Nephron progenitor cell (in vitro differentiated cells): ENCODE measurements at regions not wholly inside any gene's neighbourhood (a gene's known extent, or its start where the extent isn't known, plus 50 kb on each side); places are given as distances from the start of the nearest gene placed in this dataset.
"Not testable (repeated sequence)": the region's sequence is repeated elsewhere in the genome, so short reads cannot be mapped to it uniquely, and the experiment has no call there.

Experiments
- DNase-seq: peaks from one replicate; pipeline ENCODE4 v3.0.0; 2021
- H3K27ac Mint-ChIP-seq: 2 replicates; pipeline ENCODE4 v1.8.0; 2021; ENCODE audit warnings: mild to moderate bottlenecking, moderate library complexity, mixed read lengths
- H3K27me3 Mint-ChIP-seq: 2 replicates; pipeline ENCODE4 v1.8.0; 2021; ENCODE audit warnings: mild to moderate bottlenecking, low read depth, mixed read lengths; ENCODE audit not compliant: poor library complexity
- H3K36me3 Mint-ChIP-seq: 2 replicates; pipeline ENCODE4 v1.8.0; 2021; ENCODE audit warnings: low read depth, mixed read lengths
- H3K4me1 Mint-ChIP-seq: 2 replicates; pipeline ENCODE4 v1.8.0; 2021; ENCODE audit warnings: mixed read lengths
- H3K4me3 Mint-ChIP-seq: 2 replicates; pipeline ENCODE4 v1.8.0; 2021; ENCODE audit warnings: mild to moderate bottlenecking, moderate library complexity, mixed read lengths
- H3K9me3 Mint-ChIP-seq: 2 replicates; pipeline ENCODE4 v1.8.0; 2021; ENCODE audit warnings: mild to moderate bottlenecking, moderate library complexity, mixed read lengths
- CTCF ChIP-seq: fragments of 200-600 bp; sonication (generic); IDR thresholded peaks from 2 replicates; pipeline ENCODE4 v1.5.0; 2021; ENCODE audit warnings: antibody characterized with exemption

DNA sequence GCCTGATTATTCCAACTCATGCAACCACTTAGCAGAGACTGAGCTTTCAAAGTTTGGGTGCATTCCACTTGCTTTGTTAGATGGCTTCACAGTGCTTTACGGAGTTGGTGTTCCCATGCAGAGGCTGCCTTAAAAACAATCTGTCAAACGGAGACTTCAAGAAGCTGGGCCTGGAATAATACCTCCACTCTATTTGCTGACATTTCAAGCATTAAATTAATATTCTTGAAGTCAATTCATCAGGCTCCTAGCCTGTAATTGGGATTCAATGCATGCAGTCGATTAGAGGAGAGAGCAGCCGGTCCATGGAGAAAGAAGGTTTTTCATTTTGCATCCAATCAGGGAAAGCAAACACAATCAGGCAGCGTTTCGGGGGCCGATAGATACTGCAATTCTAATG lies 314.7 kb upstream of the PRKX start:
- no peaks in the 10 kb centered on the region for H3K4me1 Mint-ChIP-seq
- DNase-seq = no peak
- H3K36me3 Mint-ChIP-seq = no peaks in the 10 kb centered on the region
- H3K27ac Mint-ChIP-seq = no peak overlapping the region
- no peaks in the 10 kb centered on the region for H3K9me3 Mint-ChIP-seq
- H3K27me3 Mint-ChIP-seq = no peaks in the 10 kb centered on the region
- no peak overlapping the region for H3K4me3 Mint-ChIP-seq
- TF ChIP-seq CTCF = no peak

GRCh38 chrX:4005281-4005680 lies 291.8 kb upstream of the PRKX start:
- peaks cover 4% of the 10 kb centered on the region for H3K9me3 Mint-ChIP-seq
- TF ChIP-seq CTCF = no peak
- H3K27ac Mint-ChIP-seq = no peak overlapping the region
- no peak overlapping the region for H3K4me3 Mint-ChIP-seq
- no peak for DNase-seq
- H3K4me1 Mint-ChIP-seq = no peaks in the 10 kb centered on the region
- no peaks in the 10 kb centered on the region for H3K27me3 Mint-ChIP-seq
- no peaks in the 10 kb centered on the region for H3K36me3 Mint-ChIP-seq

GRCh38 chrX:4004822-4005221 lies 291.4 kb upstream of the PRKX start:
- peaks cover 4% of the 10 kb centered on the region for H3K9me3 Mint-ChIP-seq
- H3K27me3 Mint-ChIP-seq = no peaks in the 10 kb centered on the region
- no peak overlapping the region for H3K27ac Mint-ChIP-seq
- no peak overlapping the region for H3K4me3 Mint-ChIP-seq
- no peak for TF ChIP-seq CTCF
- no peaks in the 10 kb centered on the region for H3K4me1 Mint-ChIP-seq
- DNase-seq = no peak
- no peaks in the 10 kb centered on the region for H3K36me3 Mint-ChIP-seq

DNA sequence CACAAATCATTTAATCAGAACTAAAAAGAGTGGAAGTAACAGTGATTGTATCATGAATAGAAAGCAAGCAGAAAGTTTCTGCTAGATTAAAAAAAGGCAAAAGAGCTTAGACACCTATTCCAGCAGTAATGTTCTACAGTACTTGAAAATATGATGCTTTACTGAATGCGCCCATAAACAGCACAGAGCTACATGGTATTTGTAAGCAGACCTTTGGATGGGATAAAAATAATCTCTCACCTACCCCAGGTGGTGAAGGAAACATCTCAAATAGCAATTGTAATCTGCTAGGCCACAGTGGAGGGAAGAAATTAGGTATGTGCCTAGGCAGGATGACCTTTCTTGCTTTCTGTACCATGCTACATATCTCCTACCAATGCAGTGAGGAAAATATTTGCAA lies 280.9 kb upstream of the PRKX start:
- peaks cover 13% of the 10 kb centered on the region for H3K9me3 Mint-ChIP-seq

DNA sequence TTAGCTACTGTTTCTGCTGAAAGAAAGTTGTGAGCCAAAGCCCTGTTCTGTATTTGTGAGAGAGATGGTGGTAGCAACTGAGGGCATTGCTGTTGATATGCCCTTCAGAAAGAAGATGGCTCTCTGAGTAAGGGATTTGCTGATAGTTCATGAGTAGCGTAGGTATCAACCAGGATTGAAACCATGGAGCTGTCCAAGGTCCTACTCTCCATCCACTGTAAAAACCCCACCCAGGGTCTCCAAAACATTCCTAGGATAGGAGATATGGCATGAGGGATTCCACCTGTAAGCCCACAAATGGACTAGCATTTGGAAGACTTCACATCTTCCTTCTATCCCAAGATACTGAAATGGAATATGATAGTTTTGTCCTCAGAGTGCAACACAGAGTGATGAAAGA lies 277.1 kb upstream of the PRKX start:
- DNase-seq = peak; percentile 45
- TF ChIP-seq CTCF = no peak
- peaks cover 5% of the 10 kb centered on the region for H3K9me3 Mint-ChIP-seq
- no peaks in the 10 kb centered on the region for H3K36me3 Mint-ChIP-seq
- H3K27ac Mint-ChIP-seq = no peak overlapping the region
- H3K27me3 Mint-ChIP-seq = no peaks in the 10 kb centered on the region
- no peaks in the 10 kb centered on the region for H3K4me1 Mint-ChIP-seq
- H3K4me3 Mint-ChIP-seq = no peak overlapping the region

More for the DNA sequence above, 280.9 kb upstream of the PRKX start:
- H3K27ac Mint-ChIP-seq = peak overlapping the region; percentile 1
- no peak for DNase-seq
- no peaks in the 10 kb centered on the region for H3K36me3 Mint-ChIP-seq
- no peak for TF ChIP-seq CTCF
- H3K4me1 Mint-ChIP-seq = no peaks in the 10 kb centered on the region
- no peak overlapping the region for H3K4me3 Mint-ChIP-seq
- H3K27me3 Mint-ChIP-seq = no peaks in the 10 kb centered on the region

GRCh38 chrX:3972104-3972858 lies 258.8 kb upstream of the PRKX start:
- peak overlapping the region; percentile 51 for H3K27ac Mint-ChIP-seq
- TF ChIP-seq CTCF = peak; percentile 44
- H3K9me3 Mint-ChIP-seq, H3K4me1 Mint-ChIP-seq, DNase-seq, H3K36me3 Mint-ChIP-seq, H3K4me3 Mint-ChIP-seq, H3K27me3 Mint-ChIP-seq: not testable (repeated sequence)
